GM23338 (cell line): ENCODE measurements at regions not wholly inside any gene's neighbourhood (a gene's known extent, or its start where the extent isn't known, plus 50 kb on each side); places are given as distances from the start of the nearest gene placed in this dataset.
"Not testable (repeated sequence)": the region's sequence is repeated elsewhere in the genome, so short reads cannot be mapped to it uniquely, and the experiment has no call there.

ENCODE experiments used
- ATAC-seq: fragments of 200-7000 bp; cut with Tn5 transposase; 3 replicates; pipeline ENCODE4 v1.9.1; 2020
- DNase-seq: peaks from one replicate; pipeline ENCODE4 v3.0.0-alpha.2; 2015; ENCODE audit warnings: low spot score
- H2AFZ ChIP-seq: fragments of 200-600 bp; sonication (generic); 2 replicates; pipeline ENCODE4 v1.8.0; 2016; ENCODE audit warnings: antibody characterized with exemption, mild to moderate bottlenecking, moderate library complexity
- H3F3A ChIP-seq: fragments of 200-600 bp; sonication (generic); replicated peaks from 2 replicates; pipeline ENCODE4 v1.8.0; 2017; ENCODE audit warnings: antibody characterized with exemption, mixed run types, low read depth
- H3K27ac ChIP-seq: fragments of 200-600 bp; sonication (generic); 2 replicates; pipeline ENCODE4 v1.6.1; 2016; ENCODE audit warnings: low read depth
- H3K27me3 ChIP-seq: fragments of 200-600 bp; sonication (generic); 2 replicates; pipeline ENCODE4 v1.8.0; 2016; ENCODE audit warnings: mild to moderate bottlenecking, mixed run types, moderate library complexity; ENCODE audit not compliant: insufficient read depth
- H3K36me3 ChIP-seq: fragments of 200-600 bp; sonication (generic); 2 replicates; pipeline ENCODE4 v1.8.0; 2016; ENCODE audit warnings: mild to moderate bottlenecking; ENCODE audit not compliant: insufficient read depth
- H3K4me1 ChIP-seq: fragments of 200-600 bp; sonication (generic); 2 replicates; pipeline ENCODE4 v1.8.0; 2016; ENCODE audit warnings: mild to moderate bottlenecking, moderate library complexity; ENCODE audit not compliant: insufficient read depth
- H3K4me2 ChIP-seq: fragments of 200-600 bp; sonication (generic); 2 replicates; pipeline ENCODE4 v1.7.1; 2017; ENCODE audit warnings: mixed run types
- H3K4me3 ChIP-seq: fragments of 200-600 bp; sonication (generic); 2 replicates; pipeline ENCODE4 v1.6.1; 2016; ENCODE audit warnings: mixed run types
- H3K79me2 ChIP-seq: fragments of 200-600 bp; sonication (generic); replicated peaks from 2 replicates; pipeline ENCODE4 v1.8.0; 2017; ENCODE audit warnings: mild to moderate bottlenecking; ENCODE audit not compliant: insufficient read depth
- H3K9me2 ChIP-seq: fragments of 200-600 bp; sonication (generic); 2 replicates; pipeline ENCODE4 v1.8.0; 2017; ENCODE audit not compliant: insufficient read depth
- H4K20me1 ChIP-seq: fragments of 200-600 bp; sonication (generic); replicated peaks from 2 replicates; pipeline ENCODE4 v1.8.0; 2017; ENCODE audit warnings: mild to moderate bottlenecking; ENCODE audit not compliant: insufficient read depth
- H3K27ac Mint-ChIP-seq: 2 replicates; pipeline ENCODE4 v1.8.0; 2020; ENCODE audit warnings: inconsistent platforms, mild to moderate bottlenecking, moderate library complexity, mixed read lengths
- H3K27me3 Mint-ChIP-seq: 3 replicates; pipeline ENCODE4 v1.8.0; 2022; ENCODE audit warnings: low read depth, mild to moderate bottlenecking, moderate library complexity, mixed read lengths, inconsistent platforms; ENCODE audit not compliant: insufficient read depth, poor library complexity
- H3K36me3 Mint-ChIP-seq: 3 replicates; pipeline ENCODE4 v1.8.0; 2021; ENCODE audit warnings: low read depth, mild to moderate bottlenecking, inconsistent platforms, moderate library complexity, mixed read lengths
- H3K4me1 Mint-ChIP-seq: 3 replicates; pipeline ENCODE4 v1.8.0; 2020; ENCODE audit warnings: mild to moderate bottlenecking, inconsistent platforms, mixed read lengths
- H3K4me3 Mint-ChIP-seq: 3 replicates; pipeline ENCODE4 v1.8.0; 2021; ENCODE audit warnings: moderate library complexity, mild to moderate bottlenecking, inconsistent platforms, mixed read lengths
- H3K9me3 Mint-ChIP-seq: 3 replicates; pipeline ENCODE4 v1.8.0; 2020; ENCODE audit warnings: moderate library complexity, mild to moderate bottlenecking, inconsistent platforms, mixed read lengths
- TF ChIP-seq, protein P1 (sequence below), 2 experiments: fragments of 200-600 bp in 1 of 2; sonication (generic) in 1 of 2; conservative IDR thresholded peaks; 2 replicates each; pipeline versions ENCODE4 v1.5.1 to v1.6.1; 2016 to 2017; ENCODE audit warnings: antibody characterized with exemption in 2 of 2, low read depth in 2 of 2, mild to moderate bottlenecking in 2 of 2, moderate library complexity in 1 of 2

GRCh38 chr3:125810010-125810409 is 159.0 kb upstream of the ROPN1B start:
- not testable (repeated sequence) for H3K4me1 Mint-ChIP-seq, H3K4me1 ChIP-seq
- DNase-seq, result peak; percentile 1

GRCh38 chr3:125822175-125822574 is 146.8 kb upstream of the ROPN1B start:
- H3K9me2 ChIP-seq, H3K4me1 Mint-ChIP-seq, H2AFZ ChIP-seq, H3K4me3 ChIP-seq, H3F3A ChIP-seq, H3K36me3 ChIP-seq, DNase-seq, H3K4me2 ChIP-seq, H3K27me3 Mint-ChIP-seq, H3K4me3 Mint-ChIP-seq, H3K27ac ChIP-seq, H3K27me3 ChIP-seq, H4K20me1 ChIP-seq, ATAC-seq, H3K4me1 ChIP-seq, H3K27ac Mint-ChIP-seq, H3K79me2 ChIP-seq: not testable (repeated sequence)
- peaks cover 13% of the 10 kb centered on the region for H3K9me3 Mint-ChIP-seq
- peaks cover 14% of the 10 kb centered on the region for H3K36me3 Mint-ChIP-seq

More at GRCh38 chr3:125810010-125810409, 159.0 kb upstream of the ROPN1B start:
- not testable (repeated sequence) for H3K9me2 ChIP-seq, H3K4me2 ChIP-seq, H3K4me3 ChIP-seq, H3K27me3 Mint-ChIP-seq, H3K36me3 ChIP-seq, H2AFZ ChIP-seq, H4K20me1 ChIP-seq, H3K27me3 ChIP-seq, H3K27ac Mint-ChIP-seq, ATAC-seq, H3K79me2 ChIP-seq, H3K27ac ChIP-seq, H3F3A ChIP-seq, H3K4me3 Mint-ChIP-seq
- H3K9me3 Mint-ChIP-seq, result peaks cover 55% of the 10 kb centered on the region
- H3K36me3 Mint-ChIP-seq, result peaks cover 41% of the 10 kb centered on the region
- TF ChIP-seq, protein P1, sequence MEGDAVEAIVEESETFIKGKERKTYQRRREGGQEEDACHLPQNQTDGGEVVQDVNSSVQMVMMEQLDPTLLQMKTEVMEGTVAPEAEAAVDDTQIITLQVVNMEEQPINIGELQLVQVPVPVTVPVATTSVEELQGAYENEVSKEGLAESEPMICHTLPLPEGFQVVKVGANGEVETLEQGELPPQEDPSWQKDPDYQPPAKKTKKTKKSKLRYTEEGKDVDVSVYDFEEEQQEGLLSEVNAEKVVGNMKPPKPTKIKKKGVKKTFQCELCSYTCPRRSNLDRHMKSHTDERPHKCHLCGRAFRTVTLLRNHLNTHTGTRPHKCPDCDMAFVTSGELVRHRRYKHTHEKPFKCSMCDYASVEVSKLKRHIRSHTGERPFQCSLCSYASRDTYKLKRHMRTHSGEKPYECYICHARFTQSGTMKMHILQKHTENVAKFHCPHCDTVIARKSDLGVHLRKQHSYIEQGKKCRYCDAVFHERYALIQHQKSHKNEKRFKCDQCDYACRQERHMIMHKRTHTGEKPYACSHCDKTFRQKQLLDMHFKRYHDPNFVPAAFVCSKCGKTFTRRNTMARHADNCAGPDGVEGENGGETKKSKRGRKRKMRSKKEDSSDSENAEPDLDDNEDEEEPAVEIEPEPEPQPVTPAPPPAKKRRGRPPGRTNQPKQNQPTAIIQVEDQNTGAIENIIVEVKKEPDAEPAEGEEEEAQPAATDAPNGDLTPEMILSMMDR (conservative IDR thresholded peaks at IDR 0.05; ENCODE audit: low read depth in 2 of 2), result peak; percentile 55 to 60

DNA sequence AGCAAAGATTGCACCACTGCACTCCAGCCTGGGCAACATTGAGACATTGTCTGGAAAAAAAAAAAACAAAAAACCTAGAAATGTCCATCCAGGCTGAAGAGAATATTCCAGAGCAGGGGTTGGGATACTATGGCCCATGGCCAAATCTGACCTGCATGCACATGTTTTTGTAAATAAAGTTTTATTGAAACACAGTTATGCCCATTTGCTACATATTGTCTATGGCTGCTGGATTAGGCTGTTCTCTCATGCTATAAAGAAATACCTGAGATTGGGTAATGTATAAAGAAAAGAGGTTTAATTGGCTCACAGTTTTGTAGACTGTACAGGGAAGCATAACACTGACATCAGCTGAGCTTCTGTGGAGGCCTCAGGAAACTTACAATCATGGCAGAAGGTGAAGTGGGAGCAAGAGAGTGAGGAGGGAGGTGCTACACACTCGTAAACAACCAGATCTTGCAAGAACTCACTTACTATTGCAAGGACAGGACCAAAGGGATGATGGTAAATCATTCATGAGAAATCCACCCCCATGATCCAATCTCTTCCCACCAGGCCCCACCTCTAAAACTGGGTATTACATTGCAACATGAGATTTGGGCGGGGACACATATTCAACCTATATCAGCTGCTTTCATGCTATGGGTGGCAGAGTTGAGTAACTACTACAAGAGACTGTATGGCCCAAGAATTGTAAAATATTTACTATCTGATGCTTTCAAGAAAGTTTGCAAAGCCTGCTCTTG is 137.8 kb upstream of the ROPN1B start:
- not testable (repeated sequence) for H3K27ac Mint-ChIP-seq, H3K36me3 ChIP-seq, H2AFZ ChIP-seq, H3K4me1 ChIP-seq, H3K79me2 ChIP-seq, H3K4me2 ChIP-seq, H3K27me3 Mint-ChIP-seq, H3K27ac ChIP-seq, H4K20me1 ChIP-seq, H3K4me3 Mint-ChIP-seq, DNase-seq, H3K4me3 ChIP-seq, H3K27me3 ChIP-seq, ATAC-seq, H3F3A ChIP-seq, H3K9me2 ChIP-seq
- peaks cover 25% of the 10 kb centered on the region for H3K4me1 Mint-ChIP-seq
- H3K36me3 Mint-ChIP-seq, result peaks cover 22% of the 10 kb centered on the region
- H3K9me3 Mint-ChIP-seq, result peaks cover 23% of the 10 kb centered on the region

- not testable (repeated sequence) for H4K20me1 ChIP-seq, H3K4me3 ChIP-seq, H3K79me2 ChIP-seq, H3K4me1 ChIP-seq, H3K27ac ChIP-seq, H3K27ac Mint-ChIP-seq, H3K27me3 ChIP-seq, H3K4me2 ChIP-seq, H3K4me3 Mint-ChIP-seq, H3K36me3 ChIP-seq, H3F3A ChIP-seq, H3K36me3 Mint-ChIP-seq, H2AFZ ChIP-seq, H3K9me3 Mint-ChIP-seq, H3K27me3 Mint-ChIP-seq, DNase-seq, ATAC-seq, H3K9me2 ChIP-seq
- H3K4me1 Mint-ChIP-seq, result peaks cover 42% of the 10 kb centered on the region
Measured at GRCh38 chr3:125835562-125835961, 133.4 kb upstream of the ROPN1B start.

GRCh38 chr3:125836011-125836551 is 132.9 kb upstream of the ROPN1B start:
- peak overlapping the region; percentile 45; the same call in 1 of the 2 replicates for H3K27ac Mint-ChIP-seq
- H4K20me1 ChIP-seq, H3K9me2 ChIP-seq, H3K27me3 ChIP-seq, H3K36me3 ChIP-seq, H3K36me3 Mint-ChIP-seq, H3F3A ChIP-seq, H2AFZ ChIP-seq, H3K4me3 Mint-ChIP-seq, H3K4me3 ChIP-seq, H3K4me1 ChIP-seq, H3K79me2 ChIP-seq, ATAC-seq, H3K27me3 Mint-ChIP-seq, H3K4me2 ChIP-seq, H3K9me3 Mint-ChIP-seq, H3K27ac ChIP-seq: not testable (repeated sequence)
- H3K4me1 Mint-ChIP-seq, result peaks cover 42% of the 10 kb centered on the region
- peak; percentile 43 for DNase-seq

DNA sequence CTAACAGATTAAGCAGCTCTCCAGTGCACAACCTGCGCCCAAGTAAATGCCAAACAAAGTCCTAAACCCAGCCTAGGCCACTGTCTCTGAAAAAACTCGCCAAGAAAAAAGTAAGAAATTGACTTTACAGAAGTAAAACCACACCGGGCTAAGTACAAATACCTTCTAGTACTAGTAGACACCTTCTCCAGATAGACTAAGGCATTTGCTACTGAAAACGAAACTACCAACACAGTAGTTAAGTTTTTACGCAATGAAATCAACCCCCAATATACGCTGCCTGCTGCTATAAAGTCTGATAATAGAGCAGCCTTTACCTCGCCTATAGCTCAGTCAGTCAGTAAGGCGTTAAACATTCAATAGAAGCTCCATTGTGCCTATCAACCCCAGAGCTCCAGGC is 132.2 kb upstream of the ROPN1B start:
- H3K27me3 Mint-ChIP-seq, H3K9me2 ChIP-seq, H3K4me3 ChIP-seq, H4K20me1 ChIP-seq, H3F3A ChIP-seq, H3K36me3 ChIP-seq, H3K79me2 ChIP-seq, H3K36me3 Mint-ChIP-seq, ATAC-seq, H2AFZ ChIP-seq, DNase-seq, H3K27ac ChIP-seq, H3K4me2 ChIP-seq, H3K4me1 ChIP-seq, H3K9me3 Mint-ChIP-seq, H3K27me3 ChIP-seq, H3K4me3 Mint-ChIP-seq: not testable (repeated sequence)
- Mint-ChIP-seq H3K27ac (peak overlapping the region; percentile 45; the same call in 1 of the 2 replicates), H3K4me1 (peaks cover 42% of the 10 kb centered on the region)
